ENCODE measurements at regions not wholly inside any gene's neighbourhood (a gene's known extent, or its start where the extent isn't known, plus 50 kb on each side); places are given as distances from the start of the nearest gene placed in this dataset.
"Not testable (repeated sequence)": the region's sequence is repeated elsewhere in the genome, so short reads cannot be mapped to it uniquely, and the experiment has no call there.

GRCh38 chr12:131213896-131214442 is 260.3 kb downstream of the ADGRD1 start:
- H3K4me2 ChIP-seq (ENCODE audit: low read length): no peak overlapping the region
- no peaks in the 10 kb centered on the region for H3K79me2 ChIP-seq (ENCODE audit: insufficient read depth, low read length)
- no peak for TF ChIP-seq EZH2 (IDR thresholded peaks at IDR 0.05; ENCODE audit: borderline replicate concordance, low read length)
- TF ChIP-seq CTCF (IDR thresholded peaks at IDR 0.05; ENCODE audit: low read length): no peak
- no peaks in the 10 kb centered on the region for H3K9me3 ChIP-seq (ENCODE audit: low read length)
- H2AFZ ChIP-seq (ENCODE audit: low read length): no peak overlapping the region
- no peaks in the 10 kb centered on the region for H3K9me2 ChIP-seq (ENCODE audit: low read depth, low read length)
- no peaks in the 10 kb centered on the region for H3K27me3 ChIP-seq (ENCODE audit: insufficient read depth, low read length)
- no peaks in the 10 kb centered on the region for H4K20me1 ChIP-seq (ENCODE audit: insufficient read depth, low read length)
- H3K4me3 ChIP-seq (ENCODE audit: low read depth, low read length, poor library complexity, severe bottlenecking): no peak overlapping the region
- H3F3A ChIP-seq (ENCODE audit: insufficient read depth, low read length): no peaks in the 10 kb centered on the region
- no peak overlapping the region for H3K27ac ChIP-seq (ENCODE audit: low read depth, low read length, poor library complexity, severe bottlenecking)
- H3K9ac ChIP-seq (ENCODE audit: low read length): no peak overlapping the region
- H3K4me1 ChIP-seq (ENCODE audit: insufficient read depth, low read length, severe bottlenecking): no peaks in the 10 kb centered on the region
- no peaks in the 10 kb centered on the region for H3K36me3 ChIP-seq (ENCODE audit: insufficient read depth, low read length)

- H3K27me3 ChIP-seq (ENCODE audit: insufficient read depth, low read length); H3F3A ChIP-seq (ENCODE audit: insufficient read depth, low read length); H3K4me1 ChIP-seq (ENCODE audit: insufficient read depth, low read length, severe bottlenecking): not testable (repeated sequence)
Observed at GRCh38 chr12:131214936-131215335, 261.2 kb downstream of the ADGRD1 start.

GRCh38 chr12:131216587-131216986 is 262.9 kb downstream of the ADGRD1 start:
- H3K27me3 ChIP-seq (ENCODE audit: insufficient read depth, low read length); H3K4me2 ChIP-seq (ENCODE audit: low read length); H3K27ac ChIP-seq (ENCODE audit: low read depth, low read length, poor library complexity, severe bottlenecking); H3K9me3 ChIP-seq (ENCODE audit: low read length); H2AFZ ChIP-seq (ENCODE audit: low read length); H4K20me1 ChIP-seq (ENCODE audit: insufficient read depth, low read length); H3K4me3 ChIP-seq (ENCODE audit: low read depth, low read length, poor library complexity, severe bottlenecking); H3K36me3 ChIP-seq (ENCODE audit: insufficient read depth, low read length); H3K79me2 ChIP-seq (ENCODE audit: insufficient read depth, low read length); H3F3A ChIP-seq (ENCODE audit: insufficient read depth, low read length); H3K9ac ChIP-seq (ENCODE audit: low read length); H3K4me1 ChIP-seq (ENCODE audit: insufficient read depth, low read length, severe bottlenecking); H3K9me2 ChIP-seq (ENCODE audit: low read depth, low read length): not testable (repeated sequence)

More at GRCh38 chr12:131214936-131215335, 261.2 kb downstream of the ADGRD1 start:
- H3K79me2 ChIP-seq (ENCODE audit: insufficient read depth, low read length); H3K9ac ChIP-seq (ENCODE audit: low read length); H2AFZ ChIP-seq (ENCODE audit: low read length); H3K9me3 ChIP-seq (ENCODE audit: low read length); H4K20me1 ChIP-seq (ENCODE audit: insufficient read depth, low read length); H3K4me3 ChIP-seq (ENCODE audit: low read depth, low read length, poor library complexity, severe bottlenecking); H3K27ac ChIP-seq (ENCODE audit: low read depth, low read length, poor library complexity, severe bottlenecking); H3K4me2 ChIP-seq (ENCODE audit: low read length); H3K9me2 ChIP-seq (ENCODE audit: low read depth, low read length); H3K36me3 ChIP-seq (ENCODE audit: insufficient read depth, low read length): not testable (repeated sequence)

- Histone ChIP-seq H3K9ac (ENCODE audit: low read length) (no peak overlapping the region), H3K9me2 (ENCODE audit: low read depth, low read length) (no peaks in the 10 kb centered on the region), H3K27ac (ENCODE audit: low read depth, low read length, poor library complexity, severe bottlenecking) (no peak overlapping the region), H3K79me2 (ENCODE audit: insufficient read depth, low read length) (no peaks in the 10 kb centered on the region), H2AFZ (ENCODE audit: low read length) (no peak overlapping the region), H3F3A (ENCODE audit: insufficient read depth, low read length) (no peaks in the 10 kb centered on the region), H3K9me3 (ENCODE audit: low read length) (no peaks in the 10 kb centered on the region), H4K20me1 (ENCODE audit: insufficient read depth, low read length) (no peaks in the 10 kb centered on the region), H3K4me2 (ENCODE audit: low read length) (no peak overlapping the region), H3K36me3 (ENCODE audit: insufficient read depth, low read length) (no peaks in the 10 kb centered on the region), H3K4me3 (ENCODE audit: low read depth, low read length, poor library complexity, severe bottlenecking) (no peak overlapping the region), H3K4me1 (ENCODE audit: insufficient read depth, low read length, severe bottlenecking) (no peaks in the 10 kb centered on the region), H3K27me3 (ENCODE audit: insufficient read depth, low read length) (no peaks in the 10 kb centered on the region)
- no peak for TF ChIP-seq EZH2 (IDR thresholded peaks at IDR 0.05; ENCODE audit: borderline replicate concordance, low read length)
- TF ChIP-seq CTCF (IDR thresholded peaks at IDR 0.05; ENCODE audit: low read length): no peak
Observed at GRCh38 chr12:131217024-131217586, 263.4 kb downstream of the ADGRD1 start.

All from OCI-LY1 (cell line).